HEK293 (cell line): ENCODE measurements at regions not wholly inside any gene's neighbourhood (a gene's known extent, or its start where the extent isn't known, plus 50 kb on each side); places are given as distances from the start of the nearest gene placed in this dataset.

Experiments
- BCL11A ChIP-seq: fragments of 450-650 bp; formaldehyde crosslinking; IDR thresholded peaks from 2 replicates; pipeline ENCODE4 v1.5.1; 2016; ENCODE audit warnings: low read depth, missing biosample characterization, missing genetic modification characterization
- HOXD13 ChIP-seq: sonication (generic); formaldehyde crosslinking; IDR thresholded peaks from 2 replicates; pipeline ENCODE4 v1.8.0; 2022; ENCODE audit warnings: missing genetic modification reagents, borderline replicate concordance
- MEIS1 ChIP-seq: sonication (generic); formaldehyde crosslinking; IDR thresholded peaks from 2 replicates; pipeline ENCODE4 v1.8.1; 2022; ENCODE audit warnings: missing genetic modification reagents, mild to moderate bottlenecking, borderline replicate concordance
- REST ChIP-seq: fragments of 450-650 bp; formaldehyde crosslinking; IDR thresholded peaks from 2 replicates; pipeline ENCODE4 v1.5.1; 2016; ENCODE audit warnings: missing biosample characterization, missing genetic modification characterization
- SP2 ChIP-seq: fragments of 450-650 bp; formaldehyde crosslinking; IDR thresholded peaks from 2 replicates; pipeline ENCODE4 v1.5.1; 2016; ENCODE audit warnings: missing biosample characterization, missing genetic modification characterization
- ZBTB11 ChIP-seq: fragments of 450-650 bp; formaldehyde crosslinking; conservative IDR thresholded peaks from 2 replicates; pipeline ENCODE4 v1.5.1; 2016; ENCODE audit warnings: low read depth, missing biosample characterization, missing genetic modification characterization
- ZBTB17 ChIP-seq: fragments of 450-650 bp; formaldehyde crosslinking; IDR thresholded peaks from 2 replicates; pipeline ENCODE4 v1.5.1; 2016; ENCODE audit warnings: missing biosample characterization, missing genetic modification characterization
- ZBTB20 ChIP-seq: fragments of 450-650 bp; formaldehyde crosslinking; IDR thresholded peaks from 2 replicates; pipeline ENCODE4 v1.5.1; 2016; ENCODE audit warnings: missing biosample characterization, missing genetic modification characterization
- ZNF132 ChIP-seq: fragments of 450-650 bp; formaldehyde crosslinking; IDR thresholded peaks from 2 replicates; pipeline ENCODE4 v1.5.1; 2017; ENCODE audit warnings: missing biosample characterization, missing genetic modification characterization, borderline replicate concordance
- ZNF148 ChIP-seq: fragments of 450-650 bp; formaldehyde crosslinking; IDR thresholded peaks from 2 replicates; pipeline ENCODE4 v1.5.0; 2017; ENCODE audit warnings: missing biosample characterization, missing genetic modification characterization, borderline replicate concordance
- ZNF155 ChIP-seq: fragments of 450-650 bp; formaldehyde crosslinking; IDR thresholded peaks from 2 replicates; pipeline ENCODE4 v1.5.1; 2016; ENCODE audit warnings: missing biosample characterization, missing genetic modification characterization
- ZNF16 ChIP-seq: fragments of 450-650 bp; formaldehyde crosslinking; IDR thresholded peaks from 2 replicates; pipeline ENCODE4 v1.5.1; 2016; ENCODE audit warnings: low read depth, missing biosample characterization, missing genetic modification characterization
- ZNF221 ChIP-seq: fragments of 450-650 bp; formaldehyde crosslinking; IDR thresholded peaks from 2 replicates; pipeline ENCODE4 v1.5.1; 2017; ENCODE audit warnings: missing biosample characterization, missing genetic modification characterization, borderline replicate concordance
- ZNF292 ChIP-seq: fragments of 450-650 bp; formaldehyde crosslinking; IDR thresholded peaks from 2 replicates; pipeline ENCODE4 v1.5.1; 2016; ENCODE audit warnings: low read depth, missing biosample characterization, missing genetic modification characterization, borderline replicate concordance
- ZNF324 ChIP-seq: fragments of 450-650 bp; formaldehyde crosslinking; IDR thresholded peaks from 2 replicates; pipeline ENCODE4 v1.5.1; 2016; ENCODE audit warnings: missing biosample characterization, missing genetic modification characterization
- ZNF426 ChIP-seq: fragments of 450-650 bp; formaldehyde crosslinking; IDR thresholded peaks from 2 replicates; pipeline ENCODE4 v1.5.1; 2017; ENCODE audit warnings: missing biosample characterization, missing genetic modification characterization, mild to moderate bottlenecking, inconsistent platforms, moderate library complexity
- ZNF488 ChIP-seq: fragments of 450-650 bp; formaldehyde crosslinking; IDR thresholded peaks from 2 replicates; pipeline ENCODE4 v1.5.1; 2016; ENCODE audit warnings: missing biosample characterization, missing genetic modification characterization
- ZNF555 ChIP-seq: fragments of 450-650 bp; formaldehyde crosslinking; conservative IDR thresholded peaks from 2 replicates; pipeline ENCODE4 v1.5.1; 2017; ENCODE audit warnings: missing biosample characterization, mild to moderate bottlenecking, missing genetic modification characterization, inconsistent platforms
- ZNF610 ChIP-seq: fragments of 450-650 bp; formaldehyde crosslinking; IDR thresholded peaks from 2 replicates; pipeline ENCODE4 v1.5.1; 2016; ENCODE audit warnings: missing biosample characterization, missing genetic modification characterization, borderline replicate concordance
- ZNF623 ChIP-seq: fragments of 450-650 bp; formaldehyde crosslinking; IDR thresholded peaks from 2 replicates; pipeline ENCODE4 v1.5.1; 2016; ENCODE audit warnings: missing biosample characterization, missing genetic modification characterization
- ZNF654 ChIP-seq: fragments of 450-650 bp; formaldehyde crosslinking; IDR thresholded peaks from 2 replicates; pipeline ENCODE4 v1.5.1; 2016; ENCODE audit warnings: low read depth, missing biosample characterization, missing genetic modification characterization
- ZNF776 ChIP-seq: fragments of 450-650 bp; formaldehyde crosslinking; IDR thresholded peaks from 2 replicates; pipeline ENCODE4 v1.5.0; 2017; ENCODE audit warnings: missing biosample characterization, missing genetic modification characterization, borderline replicate concordance
- ZNF777 ChIP-seq: fragments of 450-650 bp; formaldehyde crosslinking; IDR thresholded peaks from 2 replicates; pipeline ENCODE4 v1.5.1; 2017; ENCODE audit warnings: missing biosample characterization, missing genetic modification characterization, borderline replicate concordance
- ZSCAN18 ChIP-seq: fragments of 450-650 bp; formaldehyde crosslinking; IDR thresholded peaks from 2 replicates; pipeline ENCODE4 v1.5.1; 2016; ENCODE audit warnings: missing biosample characterization, missing genetic modification characterization
- TF ChIP-seq, protein P1 (sequence below): fragments of 450-650 bp; formaldehyde crosslinking; IDR thresholded peaks from 2 replicates; pipeline ENCODE4 v1.5.1; 2016; ENCODE audit warnings: missing biosample characterization, missing genetic modification characterization, low read depth

DNA sequence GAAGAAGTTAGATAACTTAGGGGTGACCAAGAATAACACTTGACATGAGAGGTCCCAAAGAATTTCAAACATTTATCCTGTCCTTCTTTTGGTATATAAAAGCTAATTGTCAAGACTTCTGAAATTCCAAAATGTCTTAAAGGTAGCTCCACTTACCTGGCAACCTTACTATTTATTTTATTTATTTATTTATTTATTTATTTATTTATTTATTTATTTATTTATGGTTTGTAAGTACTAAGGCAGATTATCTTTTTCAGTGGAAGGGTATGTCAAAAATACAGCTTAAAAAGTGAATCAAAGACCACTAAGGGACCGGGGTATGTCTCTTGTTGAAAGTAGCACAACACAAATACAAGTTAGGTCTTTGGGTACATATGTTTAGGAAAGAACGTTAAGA lies 620.8 kb upstream of the B3GALT2 start (continued):
- TF ChIP-seq ZNF148 (tag by site-specific recombination) (no peak), ZNF555 (tag by site-specific recombination) (peak; percentile 68), ZNF776 (no peak), BCL11A (no peak), ZBTB11 (tag by site-specific recombination) (peak; percentile 59), ZNF155 (tag by site-specific recombination) (no peak), SP2 (tag by site-specific recombination) (no peak), ZNF426 (tag by site-specific recombination) (peak; percentile 58), ZNF16 (tag by site-specific recombination) (no peak), ZNF488 (tag by site-specific recombination) (no peak), ZSCAN18 (no peak), ZNF610 (tag by site-specific recombination) (no peak), ZNF132 (tag by site-specific recombination) (no peak), ZNF324 (tag by site-specific recombination) (no peak), ZNF777 (tag by site-specific recombination) (no peak), ZBTB20 (tag by site-specific recombination) (no peak), MEIS1 (CRISPR knock-in tag) (no peak), REST (tag by site-specific recombination) (peak; percentile 38; the same call in 1 of the 2 replicates), ZNF292 (no peak), ZNF654 (peak; percentile 18; the same call in 1 of the 2 replicates), ZNF221 (tag by site-specific recombination) (no peak), ZNF623 (peak; percentile 31; the same call in 1 of the 2 replicates), HOXD13 (CRISPR knock-in tag) (no peak), ZBTB17 (tag by site-specific recombination) (no peak)
- TF ChIP-seq, protein P1, sequence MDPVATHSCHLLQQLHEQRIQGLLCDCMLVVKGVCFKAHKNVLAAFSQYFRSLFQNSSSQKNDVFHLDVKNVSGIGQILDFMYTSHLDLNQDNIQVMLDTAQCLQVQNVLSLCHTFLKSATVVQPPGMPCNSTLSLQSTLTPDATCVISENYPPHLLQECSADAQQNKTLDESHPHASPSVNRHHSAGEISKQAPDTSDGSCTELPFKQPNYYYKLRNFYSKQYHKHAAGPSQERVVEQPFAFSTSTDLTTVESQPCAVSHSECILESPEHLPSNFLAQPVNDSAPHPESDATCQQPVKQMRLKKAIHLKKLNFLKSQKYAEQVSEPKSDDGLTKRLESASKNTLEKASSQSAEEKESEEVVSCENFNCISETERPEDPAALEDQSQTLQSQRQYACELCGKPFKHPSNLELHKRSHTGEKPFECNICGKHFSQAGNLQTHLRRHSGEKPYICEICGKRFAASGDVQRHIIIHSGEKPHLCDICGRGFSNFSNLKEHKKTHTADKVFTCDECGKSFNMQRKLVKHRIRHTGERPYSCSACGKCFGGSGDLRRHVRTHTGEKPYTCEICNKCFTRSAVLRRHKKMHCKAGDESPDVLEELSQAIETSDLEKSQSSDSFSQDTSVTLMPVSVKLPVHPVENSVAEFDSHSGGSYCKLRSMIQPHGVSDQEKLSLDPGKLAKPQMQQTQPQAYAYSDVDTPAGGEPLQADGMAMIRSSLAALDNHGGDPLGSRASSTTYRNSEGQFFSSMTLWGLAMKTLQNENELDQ (tag by site-specific recombination): no peak
